ENCODE measurements at regions not wholly inside any gene's neighbourhood (a gene's known extent, or its start where the extent isn't known, plus 50 kb on each side); places are given as distances from the start of the nearest gene placed in this dataset.

GRCh38 chr2:107545851-107546250, 280.8 kb upstream of the RGPD4 start:
- TF ChIP-seq REST (IDR thresholded peaks at IDR 0.05; ENCODE audit: insufficient read depth in 1 of 2, low read depth in 2 of 2, low read length in 2 of 2) (no peak), TAF1 (IDR thresholded peaks at IDR 0.05; ENCODE audit: borderline replicate concordance, insufficient read depth, low read length) (no peak), SIN3A (IDR thresholded peaks at IDR 0.05; ENCODE audit: borderline replicate concordance, insufficient read depth, low read length) (no peak), POLR2AphosphoS5 (IDR thresholded peaks at IDR 0.05; ENCODE audit: low read depth, low read length) (no peak), FOXP2 (optimal IDR thresholded peaks at IDR 0.05; ENCODE audit: borderline replicate concordance, extremely low read depth, extremely low read length, insufficient read depth) (no peak)

- TF ChIP-seq POLR2AphosphoS5 (IDR thresholded peaks at IDR 0.05; ENCODE audit: low read depth, low read length), result no peak
- TF ChIP-seq SIN3A (IDR thresholded peaks at IDR 0.05; ENCODE audit: borderline replicate concordance, insufficient read depth, low read length), result no peak
Observed at GRCh38 chr2:107548216-107548615, 278.5 kb upstream of the RGPD4 start.

GRCh38 chr2:107553046-107553445, 273.6 kb upstream of the RGPD4 start:
- no peak for TF ChIP-seq TAF1 (IDR thresholded peaks at IDR 0.05; ENCODE audit: borderline replicate concordance, insufficient read depth, low read length)
- TF ChIP-seq FOXP2 (optimal IDR thresholded peaks at IDR 0.05; ENCODE audit: borderline replicate concordance, extremely low read depth, extremely low read length, insufficient read depth), result no peak
- no peak for TF ChIP-seq SIN3A (IDR thresholded peaks at IDR 0.05; ENCODE audit: borderline replicate concordance, insufficient read depth, low read length)
- no peak for TF ChIP-seq REST (IDR thresholded peaks at IDR 0.05; ENCODE audit: insufficient read depth in 1 of 2, low read depth in 2 of 2, low read length in 2 of 2)
- TF ChIP-seq POLR2AphosphoS5 (IDR thresholded peaks at IDR 0.05; ENCODE audit: low read depth, low read length), result no peak

GRCh38 chr2:107553539-107553938, 273.2 kb upstream of the RGPD4 start:
- TF ChIP-seq REST (IDR thresholded peaks at IDR 0.05; ENCODE audit: insufficient read depth in 1 of 2, low read depth in 2 of 2, low read length in 2 of 2) (no peak), SIN3A (IDR thresholded peaks at IDR 0.05; ENCODE audit: borderline replicate concordance, insufficient read depth, low read length) (no peak), FOXP2 (optimal IDR thresholded peaks at IDR 0.05; ENCODE audit: borderline replicate concordance, extremely low read depth, extremely low read length, insufficient read depth) (no peak), POLR2AphosphoS5 (IDR thresholded peaks at IDR 0.05; ENCODE audit: low read depth, low read length) (no peak), TAF1 (IDR thresholded peaks at IDR 0.05; ENCODE audit: borderline replicate concordance, insufficient read depth, low read length) (no peak)

GRCh38 chr2:107556038-107556627, 270.6 kb upstream of the RGPD4 start:
- TF ChIP-seq FOXP2 (optimal IDR thresholded peaks at IDR 0.05; ENCODE audit: borderline replicate concordance, extremely low read depth, extremely low read length, insufficient read depth) (no peak), TAF1 (IDR thresholded peaks at IDR 0.05; ENCODE audit: borderline replicate concordance, insufficient read depth, low read length) (no peak), REST (IDR thresholded peaks at IDR 0.05; ENCODE audit: insufficient read depth in 1 of 2, low read depth in 2 of 2, low read length in 2 of 2) (no peak), SIN3A (IDR thresholded peaks at IDR 0.05; ENCODE audit: borderline replicate concordance, insufficient read depth, low read length) (no peak), POLR2AphosphoS5 (IDR thresholded peaks at IDR 0.05; ENCODE audit: low read depth, low read length) (no peak)
